ENCODE measurements at regions not wholly inside any gene's neighbourhood (a gene's known extent, or its start where the extent isn't known, plus 50 kb on each side); places are given as distances from the start of the nearest gene placed in this dataset.
A peak's percentile ranks its signal among the peaks of the same experiment; 100 is the strongest.

GRCh38 chr16:49049644-49050043, 232.0 kb downstream of the CBLN1 start:
- ATAC-seq (no peak), DNase-seq (no peak)
- intact Hi-C loops (cut with DNase I) = no loop called here

- no peak for ATAC-seq
- intact Hi-C loops (cut with DNase I) = no loop called here
- DNase-seq = no peak
Observed at GRCh38 chr16:49049191-49049590, 232.4 kb downstream of the CBLN1 start.

DNA sequence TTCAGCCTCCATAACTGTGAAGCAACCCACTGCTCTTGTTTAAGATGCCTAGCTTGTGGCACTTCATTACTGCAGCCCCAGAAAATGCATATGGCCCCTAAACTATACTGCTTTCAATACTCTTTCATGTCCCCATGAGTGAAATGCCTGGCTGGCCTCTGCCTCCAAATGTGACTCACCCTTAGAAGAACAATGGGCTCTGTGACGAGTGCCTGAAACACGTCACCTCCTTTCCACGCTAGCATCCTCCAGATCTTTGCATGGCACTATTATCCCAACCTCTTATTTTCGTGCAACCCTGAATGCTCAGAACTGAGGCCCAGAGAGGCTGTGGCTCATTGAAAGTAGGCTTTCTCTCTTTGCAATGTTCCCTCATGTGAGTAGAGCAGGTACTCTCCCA, 233.1 kb downstream of the CBLN1 start:
- no peak for ATAC-seq
- intact Hi-C loops (cut with DNase I) = no loop called here

GRCh38 chr16:49036126-49036525, 245.5 kb downstream of the CBLN1 start:
- intact Hi-C loops (cut with DNase I) = no loop called here
- ATAC-seq (no peak), DNase-seq (no peak)

More for the DNA sequence above, 233.1 kb downstream of the CBLN1 start:
- no peak for DNase-seq

- DNase-seq (no peak), ATAC-seq (no peak)
- intact Hi-C loops (cut with DNase I) = no loop called here
Observed at GRCh38 chr16:49027420-49027819, 254.2 kb downstream of the CBLN1 start.

DNA sequence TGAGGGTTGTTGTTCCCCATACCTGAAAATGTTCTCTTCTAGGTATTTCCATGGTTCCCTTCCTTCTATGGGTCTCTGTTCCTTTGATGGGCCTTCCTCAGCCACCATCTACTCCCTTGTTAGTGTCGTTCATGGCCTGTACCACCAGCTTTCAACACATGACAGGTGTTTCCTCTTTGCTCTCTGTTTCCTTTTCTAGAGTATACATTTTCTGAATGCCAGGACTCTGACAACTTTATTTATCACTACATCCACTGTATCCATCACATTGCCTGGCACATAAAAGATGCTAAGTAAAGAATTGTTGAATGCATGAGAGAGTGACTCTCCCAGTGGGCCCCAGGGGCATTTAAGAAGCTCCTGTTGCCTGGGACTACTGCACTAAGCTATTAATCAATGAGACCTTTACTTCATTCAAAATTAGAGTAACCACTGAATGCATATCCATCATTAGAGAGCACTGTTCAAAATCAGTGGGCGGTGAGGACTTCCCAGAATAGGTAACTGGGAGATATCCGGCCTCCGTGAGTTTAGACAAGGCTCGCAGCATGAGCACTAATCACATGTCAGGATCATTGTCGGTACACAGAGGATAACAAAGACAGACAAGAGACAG, 255.0 kb downstream of the CBLN1 start:
- intact Hi-C loops (cut with DNase I) = no loop called here
- DNase-seq (no peak), ATAC-seq (no peak)

DNA sequence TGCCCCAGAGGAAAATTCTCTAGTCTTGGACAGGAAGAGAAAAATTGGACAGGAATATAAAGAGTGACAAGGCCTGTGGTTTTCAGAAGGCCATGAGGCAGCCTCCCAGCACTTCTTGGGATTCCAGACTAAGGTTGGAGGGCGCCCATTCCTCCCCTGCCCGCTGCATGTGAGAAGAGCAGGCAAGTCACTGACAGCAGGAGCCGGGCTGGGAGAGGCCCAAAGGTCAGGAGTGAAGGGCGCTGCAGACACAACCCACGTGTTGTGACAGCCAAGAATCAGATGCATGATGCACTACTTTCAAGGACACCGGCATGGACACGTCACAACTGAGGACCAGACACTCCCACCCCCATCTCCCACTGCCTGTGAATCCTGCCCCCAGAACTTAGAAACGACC, 256.7 kb downstream of the CBLN1 start:
- DNase-seq = no peak
- intact Hi-C loops (cut with DNase I) = no loop called here

GRCh38 chr16:49024016-49024415, 257.6 kb downstream of the CBLN1 start:
- intact Hi-C loops (cut with DNase I) = no loop called here
- ATAC-seq = no peak
- DNase-seq = no peak

More for the DNA sequence above, 256.7 kb downstream of the CBLN1 start:
- ATAC-seq = no peak

- DNase-seq = no peak
- intact Hi-C loops (cut with DNase I) = no loop called here
- ATAC-seq = peak; percentile 57 to 79
Observed at GRCh38 chr16:49023050-49023449, 258.6 kb downstream of the CBLN1 start.

DNA sequence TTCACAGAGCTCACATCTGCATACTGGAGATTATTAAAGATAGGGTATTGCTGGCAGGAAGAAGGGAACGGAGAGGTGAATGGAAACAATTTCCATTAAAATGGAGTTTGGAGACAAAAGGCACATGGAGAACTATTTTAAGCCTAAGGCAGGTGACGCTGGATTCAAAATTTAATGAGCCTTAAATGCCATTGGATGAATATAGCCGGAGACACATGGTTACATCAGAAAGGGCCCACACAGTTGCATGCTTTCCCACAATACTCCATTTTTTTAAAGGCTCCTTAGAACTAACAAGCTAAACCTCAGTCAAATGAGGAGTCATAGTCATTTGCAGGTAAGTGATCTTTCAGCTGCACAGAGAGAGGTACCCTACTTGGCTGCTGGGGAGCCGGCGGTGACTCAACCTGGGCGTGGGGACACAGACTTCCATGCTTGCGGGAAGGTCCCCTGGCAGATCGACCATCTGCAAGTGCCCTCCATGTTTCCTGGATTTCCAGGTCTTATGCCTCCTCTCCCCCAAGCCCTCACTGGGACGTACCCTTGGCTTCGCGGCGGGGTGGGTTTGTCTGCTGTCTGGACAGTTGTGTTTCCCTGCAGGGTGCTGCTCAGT, 259.2 kb downstream of the CBLN1 start:
- intact Hi-C loops (cut with DNase I) = no loop called here
- ATAC-seq = no peak
- DNase-seq = no peak

GRCh38 chr16:49021136-49021535, 260.5 kb downstream of the CBLN1 start:
- ATAC-seq = no peak
- no peak for DNase-seq
- intact Hi-C loops (cut with DNase I) = no loop called here

DNA sequence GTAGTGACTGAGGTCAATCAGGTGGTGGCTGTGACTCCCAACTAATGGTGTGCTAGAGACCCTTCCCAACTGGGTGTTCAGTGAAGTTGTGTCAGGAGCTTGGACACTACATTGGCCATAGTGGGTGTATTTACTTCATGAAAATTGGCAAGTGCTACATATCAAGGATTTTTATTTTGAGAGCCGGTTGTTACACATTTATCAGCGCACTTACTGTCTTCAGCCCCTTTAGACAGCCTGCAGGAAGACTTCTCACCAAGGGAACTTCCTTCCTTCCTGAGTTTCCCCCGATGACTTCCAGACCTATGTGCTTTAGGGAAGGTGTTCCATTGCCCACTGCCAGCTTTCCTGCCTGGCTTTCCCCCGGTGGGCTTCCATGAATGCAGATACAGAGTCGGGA, 261.2 kb downstream of the CBLN1 start:
- ATAC-seq = no peak
- no peak for DNase-seq
- intact Hi-C loops (cut with DNase I) = no loop called here

DNA sequence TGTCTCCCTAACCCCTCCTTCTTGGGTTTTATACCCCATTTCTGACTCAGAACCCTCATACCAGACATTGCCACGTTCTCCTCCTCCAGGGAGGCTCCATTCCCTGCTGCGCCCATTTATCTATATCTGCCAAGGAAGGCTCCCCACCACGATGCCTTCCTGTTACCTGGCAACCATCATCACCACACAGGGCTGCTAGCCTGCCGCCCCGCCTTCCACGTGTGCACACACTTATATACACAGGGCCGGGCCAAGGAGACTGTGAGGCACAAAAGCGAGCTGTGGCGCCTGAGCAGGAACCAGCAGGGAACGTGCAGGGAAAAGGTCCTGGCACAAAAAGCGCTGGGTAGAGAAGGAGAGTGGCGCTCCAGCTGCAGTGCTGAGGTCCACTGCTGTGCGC, 261.8 kb downstream of the CBLN1 start:
- no peak for DNase-seq
- intact Hi-C loops (cut with DNase I) = no loop called here
- ATAC-seq = no peak

- DNase-seq (no peak), ATAC-seq (peak in 1 of 2 donors; percentile 20)
- intact Hi-C loops (cut with DNase I) = no loop called here
Observed at GRCh38 chr16:49019081-49019633, 262.5 kb downstream of the CBLN1 start.

- intact Hi-C loops (cut with DNase I) = no loop called here
- DNase-seq (no peak), ATAC-seq (no peak)
Observed at GRCh38 chr16:49018259-49018931, 263.2 kb downstream of the CBLN1 start.

DNA sequence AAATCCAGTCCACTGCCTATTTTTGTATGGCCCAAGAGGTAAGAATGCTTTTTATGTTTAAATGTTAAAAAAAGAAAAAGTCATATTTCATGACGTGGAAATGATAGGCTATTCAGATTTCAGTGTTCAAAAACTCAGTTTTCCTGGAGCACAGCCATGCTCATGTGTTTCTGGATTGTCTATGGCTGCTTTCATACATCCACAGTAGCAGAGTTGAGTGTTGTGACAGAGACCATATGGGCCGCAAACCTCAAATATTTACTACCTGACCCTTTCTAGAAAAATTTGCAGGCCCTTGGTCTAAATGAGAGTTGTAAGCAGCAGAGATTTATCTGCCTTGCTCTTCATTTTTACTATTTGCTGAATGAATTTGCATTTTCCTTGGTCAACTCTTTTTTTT, 264.1 kb downstream of the CBLN1 start:
- ATAC-seq (no peak), DNase-seq (no peak)
- intact Hi-C loops (cut with DNase I) = no loop called here

DNA sequence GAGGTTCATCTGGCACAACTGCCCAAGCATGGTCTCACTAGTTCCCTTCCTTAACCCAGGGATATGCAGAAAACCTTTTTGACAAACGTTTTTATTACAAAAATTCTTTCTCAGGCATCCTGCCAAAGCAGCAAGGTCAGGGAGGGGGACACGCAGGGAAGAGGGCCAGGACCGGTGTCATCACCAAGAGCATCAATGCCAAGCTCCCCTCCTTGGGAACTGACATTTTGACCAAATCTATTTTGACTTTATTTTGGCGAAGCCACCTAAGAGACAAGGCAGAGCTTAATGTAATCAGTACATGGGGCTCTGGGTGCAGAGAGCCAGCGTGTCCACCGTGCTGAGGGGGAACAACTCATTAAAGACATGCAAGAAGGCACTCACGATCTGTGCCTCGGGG, 265.2 kb downstream of the CBLN1 start:
- no peak for ATAC-seq
- DNase-seq = no peak
- intact Hi-C loops (cut with DNase I) = no loop called here

GRCh38 chr16:49015225-49015592, 266.4 kb downstream of the CBLN1 start:
- intact Hi-C loops (cut with DNase I) = no loop called here
- no peak for ATAC-seq
- no peak for DNase-seq

- DNase-seq = no peak
- ATAC-seq = no peak
- intact Hi-C loops (cut with DNase I) = no loop called here
Observed at GRCh38 chr16:49014277-49015224, 267.1 kb downstream of the CBLN1 start.

GRCh38 chr16:49013727-49014080, 267.9 kb downstream of the CBLN1 start:
- ATAC-seq = no peak
- intact Hi-C loops (cut with DNase I) = no loop called here
- no peak for DNase-seq
